KOPT-K1 (cell line): ENCODE measurements at regions not wholly inside any gene's neighbourhood (a gene's known extent, or its start where the extent isn't known, plus 50 kb on each side); places are given as distances from the start of the nearest gene placed in this dataset.

Experiments used
- H3K27ac ChIP-seq: fragments of 200-600 bp; sonication (generic); 2 replicates; pipeline ENCODE4 v1.5.1; 2016; ENCODE audit warnings: antibody characterized with exemption, mild to moderate bottlenecking, low read depth, low read length; ENCODE audit not compliant: poor library complexity, severe bottlenecking
- H3K36me3 ChIP-seq: fragments of 200-600 bp; sonication (generic); 2 replicates; pipeline ENCODE4 v1.5.1; 2017; ENCODE audit warnings: antibody characterized with exemption, mild to moderate bottlenecking, low read length, moderate library complexity; ENCODE audit not compliant: insufficient read depth
- H3K9me3 ChIP-seq: fragments of 200-600 bp; sonication (generic); 2 replicates; pipeline ENCODE4 v1.5.1; 2017; ENCODE audit warnings: antibody characterized with exemption, low read length, mild to moderate bottlenecking; ENCODE audit not compliant: insufficient read depth, poor library complexity, severe bottlenecking

DNA sequence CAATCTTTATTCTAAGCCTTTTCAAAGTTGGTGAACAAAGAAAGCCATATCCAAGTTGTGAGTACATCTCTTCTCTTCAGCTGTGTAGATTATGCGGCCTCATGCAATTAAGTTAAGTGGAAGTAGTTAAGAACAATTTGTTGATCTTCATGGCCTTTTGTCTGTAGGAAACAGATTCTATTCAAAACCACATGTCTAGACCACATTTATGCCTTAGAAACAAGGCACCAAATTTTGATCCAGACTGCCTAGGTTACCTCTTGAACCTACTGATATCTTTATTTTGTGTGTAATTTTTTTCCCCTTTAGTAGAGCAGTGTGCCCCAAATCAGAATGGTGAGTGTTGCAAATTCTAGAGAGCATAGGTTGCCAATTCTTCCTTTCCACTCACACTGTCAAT is 101.6 kb upstream of the CERS6 start:
- Histone ChIP-seq H3K27ac (peak overlapping the region; percentile 64), H3K9me3 (peaks cover 7% of the 10 kb centered on the region), H3K36me3 (no peaks in the 10 kb centered on the region)

DNA sequence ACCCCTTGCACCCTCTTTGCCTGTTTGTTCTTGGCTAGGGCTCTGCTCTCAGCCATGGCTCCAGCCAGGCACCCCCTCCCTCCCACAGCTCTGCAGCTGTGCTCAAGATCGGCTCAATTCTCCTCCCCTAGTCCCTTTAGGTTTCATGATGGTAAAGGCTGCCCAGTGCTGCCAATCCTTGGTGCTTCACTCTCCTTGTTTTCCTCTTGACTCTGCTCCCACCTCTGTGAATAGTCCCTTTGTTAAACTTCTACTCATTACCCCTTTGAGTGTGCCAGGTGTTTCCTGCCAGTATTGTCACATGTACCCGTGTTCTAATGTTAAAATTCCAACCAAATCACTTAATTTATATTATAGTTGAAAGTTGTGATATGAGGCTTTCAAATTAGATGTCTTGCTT is 101.0 kb upstream of the CERS6 start:
- H3K9me3 ChIP-seq: peaks cover 7% of the 10 kb centered on the region
- H3K36me3 ChIP-seq: no peaks in the 10 kb centered on the region
- H3K27ac ChIP-seq: peak overlapping the region; percentile 64

DNA sequence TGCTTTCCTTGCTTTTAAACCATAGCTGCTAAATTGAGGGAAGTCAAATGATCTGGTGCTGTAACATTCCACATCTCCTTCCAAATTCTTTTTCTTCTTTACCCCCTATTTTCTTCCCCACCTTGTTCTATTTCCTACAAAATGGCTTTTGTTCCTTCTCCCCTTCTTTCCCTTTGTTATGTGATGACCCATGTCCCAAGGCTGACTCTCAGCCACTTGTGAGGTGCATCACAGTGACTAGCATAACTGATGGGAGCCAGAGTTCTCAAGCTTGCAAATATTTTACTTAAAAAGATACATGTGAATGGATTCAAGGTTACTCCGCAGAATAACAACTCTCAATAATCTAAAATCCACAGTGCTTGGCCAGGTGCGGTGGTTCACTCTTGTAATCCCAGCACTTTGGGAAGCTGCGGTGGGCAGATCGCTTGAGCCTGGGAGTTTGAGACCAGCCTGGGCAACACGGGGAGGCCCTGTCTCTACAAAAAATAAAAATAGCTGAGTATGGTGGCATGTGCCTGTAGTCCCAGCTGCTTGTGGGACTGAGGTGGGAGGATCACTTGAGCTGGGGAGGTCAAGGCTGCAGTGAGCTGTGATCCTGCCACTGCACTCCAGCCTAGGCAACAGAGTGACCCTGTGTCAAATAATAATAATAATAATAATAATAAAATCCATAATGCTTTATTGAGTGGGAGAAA is 100.1 kb upstream of the CERS6 start:
- peak overlapping the region; percentile 64 for H3K27ac ChIP-seq

GRCh38 chr2:168356477-168356835 is 99.6 kb upstream of the CERS6 start:
- H3K27ac ChIP-seq: no peak overlapping the region

More for the DNA sequence above, 100.1 kb upstream of the CERS6 start:
- H3K9me3 ChIP-seq: peaks cover 7% of the 10 kb centered on the region
- H3K36me3 ChIP-seq: no peaks in the 10 kb centered on the region

GRCh38 chr2:168357797-168358472 is 98.1 kb upstream of the CERS6 start:
- no peaks in the 10 kb centered on the region for H3K36me3 ChIP-seq
- peaks cover 7% of the 10 kb centered on the region for H3K9me3 ChIP-seq
- peak overlapping the region; percentile 41 for H3K27ac ChIP-seq

More at GRCh38 chr2:168356477-168356835, 99.6 kb upstream of the CERS6 start:
- H3K9me3 ChIP-seq: peaks cover 7% of the 10 kb centered on the region
- no peaks in the 10 kb centered on the region for H3K36me3 ChIP-seq

- Histone ChIP-seq H3K27ac (peak overlapping the region; percentile 41), H3K9me3 (no peaks in the 10 kb centered on the region), H3K36me3 (no peaks in the 10 kb centered on the region)
Measured at GRCh38 chr2:168359082-168359481, 97.0 kb upstream of the CERS6 start.

GRCh38 chr2:168363347-168364092 is 92.6 kb upstream of the CERS6 start:
- no peaks in the 10 kb centered on the region for H3K9me3 ChIP-seq
- H3K27ac ChIP-seq: no peak overlapping the region
- no peaks in the 10 kb centered on the region for H3K36me3 ChIP-seq

DNA sequence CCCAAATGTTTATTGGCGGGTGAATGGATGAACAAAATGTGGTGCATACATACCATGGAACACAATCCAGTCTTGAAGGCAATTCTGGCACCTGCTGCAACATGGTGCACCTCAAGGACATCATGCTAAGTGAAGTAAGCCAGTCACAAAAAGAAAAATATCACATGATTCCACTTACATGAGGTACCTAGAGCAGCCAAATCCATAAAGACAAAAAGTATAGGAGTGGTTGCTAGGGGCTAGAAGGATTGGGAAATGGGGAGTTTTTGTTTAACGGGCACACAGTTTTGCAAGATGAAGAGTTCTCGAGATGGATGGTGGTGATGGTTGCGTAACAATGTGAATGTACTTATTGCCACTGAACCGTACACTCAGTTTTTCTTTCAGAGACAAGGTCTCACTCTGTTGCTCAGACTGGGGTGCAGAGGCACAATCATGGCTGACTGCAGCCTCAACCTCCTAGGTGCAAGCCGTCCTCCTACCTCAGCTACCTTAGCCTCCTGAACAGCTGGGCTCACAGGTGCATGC is 90.9 kb upstream of the CERS6 start:
- Histone ChIP-seq H3K27ac (no peak overlapping the region), H3K36me3 (no peaks in the 10 kb centered on the region), H3K9me3 (no peaks in the 10 kb centered on the region)

GRCh38 chr2:168369031-168369430 is 87.0 kb upstream of the CERS6 start:
- H3K36me3 ChIP-seq: no peaks in the 10 kb centered on the region
- no peak overlapping the region for H3K27ac ChIP-seq

GRCh38 chr2:168371273-168372019 is 84.6 kb upstream of the CERS6 start:
- Histone ChIP-seq H3K36me3 (no peaks in the 10 kb centered on the region), H3K27ac (peak overlapping the region; percentile 76), H3K9me3 (peaks cover 19% of the 10 kb centered on the region)

More at GRCh38 chr2:168369031-168369430, 87.0 kb upstream of the CERS6 start:
- peaks cover 19% of the 10 kb centered on the region for H3K9me3 ChIP-seq

DNA sequence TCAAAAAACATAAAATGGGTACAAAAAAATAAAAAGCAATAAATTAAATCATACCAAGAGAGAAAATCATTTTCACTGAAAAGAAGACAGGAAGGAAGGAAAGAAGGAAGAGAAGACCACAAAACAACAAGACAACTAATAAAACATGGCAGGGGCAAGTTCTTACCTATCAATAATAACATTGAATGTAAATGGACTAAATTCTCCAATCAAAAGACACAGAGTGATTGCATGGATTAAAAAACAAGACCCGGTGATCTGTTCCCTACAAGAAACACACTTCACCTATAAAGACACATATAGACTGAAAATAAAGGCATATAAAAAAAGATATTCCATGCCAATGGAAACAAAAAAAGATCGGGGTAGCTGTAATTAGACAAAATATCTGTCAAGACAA is 82.6 kb upstream of the CERS6 start:
- Histone ChIP-seq H3K36me3 (no peaks in the 10 kb centered on the region), H3K27ac (no peak overlapping the region), H3K9me3 (peaks cover 24% of the 10 kb centered on the region)

DNA sequence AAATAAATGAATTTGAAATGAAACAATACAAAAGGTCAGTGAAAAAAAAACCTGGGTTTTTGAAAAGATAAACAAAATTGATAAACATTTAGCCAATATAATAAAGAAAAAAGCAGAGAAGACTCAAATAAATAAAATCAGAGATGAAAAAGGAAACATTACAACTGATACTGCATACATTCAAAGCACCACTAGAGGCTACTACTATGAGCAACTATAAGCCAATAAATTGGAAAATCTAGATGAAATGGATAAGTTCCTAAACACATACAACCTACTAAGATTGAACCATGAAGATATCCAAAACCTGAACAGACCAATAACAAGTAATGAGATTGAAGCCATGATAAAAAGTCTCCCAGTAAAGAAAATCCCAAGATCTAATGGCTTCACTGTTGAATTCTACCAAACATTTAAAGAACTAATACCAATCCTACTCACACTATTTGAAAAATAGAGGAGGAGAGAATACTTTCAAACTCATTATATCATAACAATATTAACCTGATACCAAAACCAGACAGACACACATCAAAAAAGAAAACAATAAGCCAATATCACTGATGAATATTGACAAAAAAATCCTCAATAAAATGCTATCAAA is 80.8 kb upstream of the CERS6 start:
- no peaks in the 10 kb centered on the region for H3K36me3 ChIP-seq
- peaks cover 24% of the 10 kb centered on the region for H3K9me3 ChIP-seq
- H3K27ac ChIP-seq: no peak overlapping the region

- Histone ChIP-seq H3K36me3 (no peaks in the 10 kb centered on the region), H3K27ac (no peak overlapping the region)
Measured at GRCh38 chr2:168378960-168379669, 77.0 kb upstream of the CERS6 start.

GRCh38 chr2:168380500-168380899 is 75.6 kb upstream of the CERS6 start:
- H3K36me3 ChIP-seq: no peaks in the 10 kb centered on the region
- H3K9me3 ChIP-seq: peaks cover 5% of the 10 kb centered on the region
- no peak overlapping the region for H3K27ac ChIP-seq

More at GRCh38 chr2:168378960-168379669, 77.0 kb upstream of the CERS6 start:
- H3K9me3 ChIP-seq: peaks cover 5% of the 10 kb centered on the region
